GM21529 (cell line): ENCODE measurements at regions not wholly inside any gene's neighbourhood (a gene's known extent, or its start where the extent isn't known, plus 50 kb on each side); places are given as distances from the start of the nearest gene placed in this dataset.

Source experiments
- ATAC-seq: cut with Tn5 transposase; IDR thresholded peaks from one replicate; pipeline ENCODE4 v1.9.1; 2021; ENCODE audit not compliant: unreplicated experiment

- ATAC-seq = no peak
These were observed 824.1 kb upstream of the IGFBP3 start for GRCh38 chr7:46744957-46745706.

- ATAC-seq = no peak
These were observed 821.5 kb upstream of the IGFBP3 start for GRCh38 chr7:46742601-46743000.

- ATAC-seq = no peak
These were observed 821.0 kb upstream of the IGFBP3 start for GRCh38 chr7:46741938-46742540.

- ATAC-seq = no peak
These were observed 820.1 kb upstream of the IGFBP3 start for GRCh38 chr7:46741181-46741580.

- no peak for ATAC-seq
These were observed 818.6 kb upstream of the IGFBP3 start for GRCh38 chr7:46739518-46740234.

GRCh38 chr7:46738796-46739195, 817.7 kb upstream of the IGFBP3 start:
- no peak for ATAC-seq

GRCh38 chr7:46738165-46738564, 817.1 kb upstream of the IGFBP3 start:
- no peak for ATAC-seq

GRCh38 chr7:46725838-46726237, 804.8 kb upstream of the IGFBP3 start:
- ATAC-seq = no peak

GRCh38 chr7:46725136-46725535, 804.1 kb upstream of the IGFBP3 start:
- no peak for ATAC-seq

GRCh38 chr7:46723742-46724141, 802.7 kb upstream of the IGFBP3 start:
- ATAC-seq = no peak

- no peak for ATAC-seq
These were observed 801.9 kb upstream of the IGFBP3 start for GRCh38 chr7:46723003-46723402.

- ATAC-seq = no peak
These were observed 799.7 kb upstream of the IGFBP3 start for GRCh38 chr7:46720761-46721160.

GRCh38 chr7:46719616-46720015, 798.5 kb upstream of the IGFBP3 start:
- ATAC-seq = no peak

GRCh38 chr7:46716926-46717325, 795.9 kb upstream of the IGFBP3 start:
- no peak for ATAC-seq

- ATAC-seq = no peak
These were observed 794.5 kb upstream of the IGFBP3 start for GRCh38 chr7:46715579-46715978.

- ATAC-seq = no peak
These were observed 793.8 kb upstream of the IGFBP3 start for GRCh38 chr7:46714904-46715303.

- ATAC-seq = no peak
These were observed 793.0 kb upstream of the IGFBP3 start for GRCh38 chr7:46713868-46714596.

- no peak for ATAC-seq
These were observed 789.9 kb upstream of the IGFBP3 start for GRCh38 chr7:46710927-46711326.

- no peak for ATAC-seq
These were observed 786.9 kb upstream of the IGFBP3 start for GRCh38 chr7:46707973-46708372.

- no peak for ATAC-seq
These were observed 784.5 kb upstream of the IGFBP3 start for GRCh38 chr7:46705386-46706255.

GRCh38 chr7:46696741-46697140, 775.7 kb upstream of the IGFBP3 start:
- ATAC-seq = no peak
